Neural progenitor cell (in vitro differentiated cells): ENCODE measurements at regions not wholly inside any gene's neighbourhood (a gene's known extent, or its start where the extent isn't known, plus 50 kb on each side); places are given as distances from the start of the nearest gene placed in this dataset.

Experiments used
- DNase-seq: peaks from one replicate; pipeline ENCODE4 v3.0.0-alpha.2; 2016; ENCODE audit warnings: low spot score
- H2AFZ ChIP-seq: fragments of 200-600 bp; sonication (generic); replicated peaks from 2 replicates; pipeline ENCODE4 v1.6.1; 2016; ENCODE audit warnings: antibody characterized with exemption
- H3F3A ChIP-seq: fragments of 200-600 bp; sonication (generic); 2 replicates; pipeline ENCODE4 v1.6.1; 2016; ENCODE audit warnings: antibody characterized with exemption, low read depth
- H3K27ac ChIP-seq: fragments of 200-600 bp; sonication (generic); 2 replicates; pipeline ENCODE4 v1.5.1; 2016; ENCODE audit warnings: mild to moderate bottlenecking
- H3K27me3 ChIP-seq: fragments of 200-600 bp; sonication (generic); 2 replicates; pipeline ENCODE4 v1.6.1; 2016; ENCODE audit warnings: mild to moderate bottlenecking, moderate library complexity
- H3K36me3 ChIP-seq: fragments of 200-600 bp; sonication (generic); 2 replicates; pipeline ENCODE4 v1.5.1; 2016
- H3K4me1 ChIP-seq: fragments of 200-600 bp; sonication (generic); 2 replicates; pipeline ENCODE4 v1.6.1; 2016; ENCODE audit warnings: mixed run types
- H3K4me2 ChIP-seq: fragments of 200-600 bp; sonication (generic); 2 replicates; pipeline ENCODE4 v1.6.1; 2016
- H3K4me3 ChIP-seq: fragments of 200-600 bp; sonication (generic); 2 replicates; pipeline ENCODE4 v1.5.1; 2016
- H3K79me2 ChIP-seq: fragments of 200-600 bp; sonication (generic); 2 replicates; pipeline ENCODE4 v1.6.1; 2016; ENCODE audit warnings: low read depth
- H3K9ac ChIP-seq: fragments of 200-600 bp; sonication (generic); 2 replicates; pipeline ENCODE4 v1.6.1; 2016
- H3K9me3 ChIP-seq: fragments of 200-600 bp; sonication (generic); 2 replicates; pipeline ENCODE4 v1.5.1; 2016; ENCODE audit warnings: low read depth
- H4K20me1 ChIP-seq: fragments of 200-600 bp; sonication (generic); 2 replicates; pipeline ENCODE4 v1.6.1; 2016; ENCODE audit warnings: low read depth
- H3K27ac Mint-ChIP-seq: 3 replicates; pipeline ENCODE4 v1.8.0; 2021; ENCODE audit warnings: mixed read lengths
- H3K27me3 Mint-ChIP-seq: 2 replicates; pipeline ENCODE4 v1.8.0; 2022; ENCODE audit warnings: low read depth, mild to moderate bottlenecking, inconsistent platforms, moderate library complexity, mixed read lengths; ENCODE audit not compliant: insufficient read depth
- H3K36me3 Mint-ChIP-seq: 3 replicates; pipeline ENCODE4 v1.8.0; 2021; ENCODE audit warnings: mixed read lengths
- H3K4me1 Mint-ChIP-seq: 3 replicates; pipeline ENCODE4 v1.8.0; 2021; ENCODE audit warnings: mixed read lengths
- H3K4me3 Mint-ChIP-seq: 3 replicates; pipeline ENCODE4 v1.8.0; 2021; ENCODE audit warnings: mild to moderate bottlenecking, moderate library complexity, mixed read lengths
- H3K9me3 Mint-ChIP-seq: 3 replicates; pipeline ENCODE4 v1.8.0; 2020; ENCODE audit warnings: mixed read lengths
- EZH2 ChIP-seq: fragments of 200-600 bp; sonication (generic); IDR thresholded peaks from 2 replicates; pipeline ENCODE4 v1.6.1; 2017; ENCODE audit warnings: antibody characterized with exemption, mild to moderate bottlenecking, moderate library complexity
- EZH2phosphoT487 ChIP-seq: fragments of 200-600 bp; sonication (generic); IDR thresholded peaks from 2 replicates; pipeline ENCODE4 v1.6.1; 2017; ENCODE audit warnings: antibody characterized with exemption
- TF ChIP-seq, protein P1 (sequence below): fragments of 200-600 bp; sonication (generic); IDR thresholded peaks from 2 replicates; pipeline ENCODE4 v1.5.1; 2017; ENCODE audit warnings: antibody characterized with exemption, mild to moderate bottlenecking

DNA sequence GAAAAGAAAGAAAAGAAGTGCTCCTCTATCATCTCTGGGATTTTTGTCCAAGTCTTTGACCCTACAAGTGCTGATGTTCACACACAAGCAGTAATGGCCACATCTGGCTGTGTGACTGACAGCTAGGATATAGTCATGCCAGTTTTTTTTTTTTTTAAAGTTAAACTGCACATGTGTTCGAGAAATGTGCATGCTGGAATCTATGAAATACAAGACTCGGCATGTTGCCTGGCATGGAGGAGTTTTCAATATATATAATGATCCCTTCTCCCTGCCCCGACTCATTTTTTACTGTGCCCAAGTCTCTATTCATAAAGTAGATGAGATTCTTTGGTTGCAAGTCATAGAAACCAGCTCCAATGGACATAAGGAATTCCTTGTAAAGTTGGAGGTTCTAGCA, 60.4 kb upstream of the FGFR2 start:
- H3K4me3 Mint-ChIP-seq: no peak overlapping the region
- no peak overlapping the region for H3K27ac ChIP-seq
- DNase-seq: no peak
- peaks cover 5% of the 10 kb centered on the region for H3K9me3 Mint-ChIP-seq
- H3K27me3 ChIP-seq: no peaks in the 10 kb centered on the region
- no peaks in the 10 kb centered on the region for H3K36me3 ChIP-seq
- H3K27me3 Mint-ChIP-seq: peaks cover 19% of the 10 kb centered on the region
- H3K9me3 ChIP-seq: no peaks in the 10 kb centered on the region
- no peak overlapping the region for H3K9ac ChIP-seq
- TF ChIP-seq EZH2phosphoT487: no peak
- TF ChIP-seq EZH2: no peak
- TF ChIP-seq, protein P1, sequence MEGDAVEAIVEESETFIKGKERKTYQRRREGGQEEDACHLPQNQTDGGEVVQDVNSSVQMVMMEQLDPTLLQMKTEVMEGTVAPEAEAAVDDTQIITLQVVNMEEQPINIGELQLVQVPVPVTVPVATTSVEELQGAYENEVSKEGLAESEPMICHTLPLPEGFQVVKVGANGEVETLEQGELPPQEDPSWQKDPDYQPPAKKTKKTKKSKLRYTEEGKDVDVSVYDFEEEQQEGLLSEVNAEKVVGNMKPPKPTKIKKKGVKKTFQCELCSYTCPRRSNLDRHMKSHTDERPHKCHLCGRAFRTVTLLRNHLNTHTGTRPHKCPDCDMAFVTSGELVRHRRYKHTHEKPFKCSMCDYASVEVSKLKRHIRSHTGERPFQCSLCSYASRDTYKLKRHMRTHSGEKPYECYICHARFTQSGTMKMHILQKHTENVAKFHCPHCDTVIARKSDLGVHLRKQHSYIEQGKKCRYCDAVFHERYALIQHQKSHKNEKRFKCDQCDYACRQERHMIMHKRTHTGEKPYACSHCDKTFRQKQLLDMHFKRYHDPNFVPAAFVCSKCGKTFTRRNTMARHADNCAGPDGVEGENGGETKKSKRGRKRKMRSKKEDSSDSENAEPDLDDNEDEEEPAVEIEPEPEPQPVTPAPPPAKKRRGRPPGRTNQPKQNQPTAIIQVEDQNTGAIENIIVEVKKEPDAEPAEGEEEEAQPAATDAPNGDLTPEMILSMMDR: no peak
- no peaks in the 10 kb centered on the region for H4K20me1 ChIP-seq
- H3K4me1 ChIP-seq: peaks cover 16% of the 10 kb centered on the region
- no peak overlapping the region for H3K4me3 ChIP-seq
- H3K27ac Mint-ChIP-seq: no peak overlapping the region
- no peaks in the 10 kb centered on the region for H3F3A ChIP-seq
- no peak overlapping the region for H2AFZ ChIP-seq
- no peaks in the 10 kb centered on the region for H3K79me2 ChIP-seq
- H3K36me3 Mint-ChIP-seq: no peaks in the 10 kb centered on the region
- H3K4me1 Mint-ChIP-seq: peaks cover 30% of the 10 kb centered on the region
- no peak overlapping the region for H3K4me2 ChIP-seq

DNA sequence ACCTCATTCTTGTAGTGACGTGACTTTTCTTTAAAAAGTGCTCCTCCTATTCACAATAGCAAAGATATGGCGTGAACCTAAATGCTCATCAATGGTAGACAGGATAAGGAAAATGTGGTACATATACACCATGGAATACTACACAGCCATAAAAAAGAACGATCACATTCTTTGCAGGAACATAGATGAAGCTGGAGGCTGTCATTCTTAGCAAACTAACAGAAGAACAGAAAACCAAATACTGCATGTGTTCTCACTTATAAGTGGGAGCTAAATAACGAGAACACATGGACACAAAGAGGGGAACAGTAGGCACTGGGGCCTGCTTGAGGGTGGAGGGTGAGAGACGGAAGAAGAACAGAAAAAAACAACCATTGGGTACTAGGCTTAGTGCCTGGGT, 59.9 kb upstream of the FGFR2 start:
- Histone ChIP-seq H3K9me3 (no peaks in the 10 kb centered on the region), H3K27me3 (no peaks in the 10 kb centered on the region), H3K27ac (no peak overlapping the region), H2AFZ (no peak overlapping the region), H3K4me3 (no peak overlapping the region), H3F3A (no peaks in the 10 kb centered on the region), H3K4me1 (peaks cover 16% of the 10 kb centered on the region), H3K9ac (no peak overlapping the region), H4K20me1 (no peaks in the 10 kb centered on the region), H3K79me2 (no peaks in the 10 kb centered on the region), H3K4me2 (no peak overlapping the region), H3K36me3 (no peaks in the 10 kb centered on the region)
- H3K27ac Mint-ChIP-seq: no peak overlapping the region
- peaks cover 28% of the 10 kb centered on the region for H3K4me1 Mint-ChIP-seq
- DNase-seq: no peak
- no peak for TF ChIP-seq EZH2phosphoT487
- TF ChIP-seq, protein P1: no peak
- no peak for TF ChIP-seq EZH2
- H3K36me3 Mint-ChIP-seq: no peaks in the 10 kb centered on the region
- H3K27me3 Mint-ChIP-seq: peaks cover 19% of the 10 kb centered on the region
- H3K9me3 Mint-ChIP-seq: peaks cover 9% of the 10 kb centered on the region
- no peak overlapping the region for H3K4me3 Mint-ChIP-seq

DNA sequence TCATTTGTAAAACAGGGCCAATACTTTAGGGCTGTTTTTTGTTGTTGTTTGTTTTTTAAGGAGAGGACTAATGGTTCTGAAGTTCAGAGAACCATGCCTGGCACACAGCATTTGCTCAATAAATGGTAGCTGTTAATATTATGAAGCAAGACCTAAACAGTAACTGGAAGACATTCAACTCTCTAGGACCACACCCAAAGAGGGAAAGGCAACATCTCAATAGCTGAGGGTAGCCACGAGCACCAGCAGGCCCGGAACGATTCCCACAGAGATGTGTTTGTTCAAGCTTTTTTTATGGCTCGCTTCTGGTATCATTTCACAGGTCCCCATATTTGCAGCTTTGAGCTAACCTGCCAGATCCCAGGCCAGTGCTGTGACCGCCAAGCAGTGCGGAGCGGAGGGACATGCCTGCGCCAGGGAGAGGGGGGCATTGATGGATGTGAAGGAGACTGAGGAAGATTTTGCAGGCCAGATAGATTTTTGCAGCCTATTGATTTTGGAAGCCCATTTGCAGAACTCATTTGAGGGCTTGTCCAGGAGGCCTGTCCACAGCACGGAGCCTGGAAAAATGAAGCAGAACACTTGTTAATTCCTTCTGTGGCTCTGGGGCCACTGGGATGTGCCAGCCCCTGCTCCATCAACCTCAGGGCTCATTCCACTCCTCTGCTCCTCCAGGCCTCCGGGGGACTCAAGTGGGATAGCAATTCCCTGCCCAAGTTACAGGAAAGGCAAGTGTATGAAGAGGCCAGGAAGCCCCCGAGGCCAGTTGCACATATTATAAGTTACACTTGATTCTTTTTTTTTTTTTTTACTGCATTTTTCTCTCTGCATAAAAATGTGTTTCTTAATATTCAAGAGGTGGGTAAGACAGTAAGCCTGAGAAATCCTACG, 57.3 kb upstream of the FGFR2 start:
- no peak overlapping the region for H3K27ac ChIP-seq
- no peak for DNase-seq
- H3K79me2 ChIP-seq: no peaks in the 10 kb centered on the region
- H3K27me3 ChIP-seq: no peaks in the 10 kb centered on the region
- Mint-ChIP-seq H3K36me3 (no peaks in the 10 kb centered on the region), H3K9me3 (peaks cover 9% of the 10 kb centered on the region), H3K4me1 (peaks cover 25% of the 10 kb centered on the region), H3K27ac (peak overlapping the region; percentile 58), H3K4me3 (no peak overlapping the region), H3K27me3 (peaks cover 12% of the 10 kb centered on the region)
- H3K4me1 ChIP-seq: peaks cover 16% of the 10 kb centered on the region
- H3F3A ChIP-seq: no peaks in the 10 kb centered on the region
- H3K9ac ChIP-seq: no peak overlapping the region
- H3K4me3 ChIP-seq: no peak overlapping the region
- H4K20me1 ChIP-seq: no peaks in the 10 kb centered on the region
- no peak overlapping the region for H3K4me2 ChIP-seq
- H2AFZ ChIP-seq: no peak overlapping the region
- no peaks in the 10 kb centered on the region for H3K36me3 ChIP-seq
- TF ChIP-seq, protein P1: no peak
- TF ChIP-seq EZH2phosphoT487 (no peak), EZH2 (no peak)
- no peaks in the 10 kb centered on the region for H3K9me3 ChIP-seq
